A549 (cell line): ENCODE measurements at regions not wholly inside any gene's neighbourhood (a gene's known extent, or its start where the extent isn't known, plus 50 kb on each side); places are given as distances from the start of the nearest gene placed in this dataset.
A peak's percentile ranks its signal among the peaks of the same experiment; 100 is the strongest.

Experiments
- ATAC-seq, 2 experiments: fragments of 200-7000 bp in 1 of 2; fragments of >200 bp in 1 of 2; cut with Nextera tagmentation in 1 of 2; cut with Tn5 transposase in 1 of 2; 3 replicates each; pipeline versions ENCODE4 v1.8.0 to v1.9.1; 2018 to 2020; ENCODE audit warnings: mild to moderate bottlenecking in 1 of 2, moderate library complexity in 1 of 2
- CTCF ChIA-PET: fragments of 300-600 bp; sonication (Branson Sonifier 250); formaldehyde crosslinking; extraction: SDS; loops from one replicate; lab custom pipeline; 2021; ENCODE audit warnings: antibody characterized with exemption, inconsistent platforms; lab: Yijun Ruan, JAX
- POLR2A ChIA-PET: fragments of 350-600 bp; formaldehyde crosslinking; extraction: SDS; loops from one replicate; lab custom pipeline; 2021; ENCODE audit warnings: antibody characterized with exemption, inconsistent platforms; lab: Yijun Ruan, JAX
- DNase-seq, 2 experiments: peaks; one replicate each; pipeline versions ENCODE4 v3.0.0 to v3.0.0-alpha.2; 2011 to 2016; ENCODE audit warnings: low read depth in 1 of 2, low spot score in 1 of 2
- FAIRE-seq: peaks from 2 replicates; lab custom pipeline; 2011; peaks lifted over from hg19 to GRCh38; lab: Jason Lieb, UNC
- H3K27ac ChIP-seq, 2 experiments: fragments of >200 bp; sonication (Bioruptor Twin); formaldehyde crosslinking; 3 replicates each; pipeline ENCODE4 v1.5.1; 2016 to 2017
- H3K4me1 ChIP-seq: fragments of >200 bp; sonication (Bioruptor Twin); formaldehyde crosslinking; 3 replicates; pipeline ENCODE4 v1.6.1; 2016
- H3K4me2 ChIP-seq: fragments of >200 bp; sonication (Bioruptor Twin); formaldehyde crosslinking; 3 replicates; pipeline ENCODE4 v1.6.1; 2016
- H3K4me3 ChIP-seq: fragments of >200 bp; sonication (Bioruptor Twin); formaldehyde crosslinking; 3 replicates; pipeline ENCODE4 v1.5.1; 2016
- H3K9me3 ChIP-seq: fragments of >200 bp; sonication (Bioruptor Twin); formaldehyde crosslinking; 3 replicates; pipeline ENCODE4 v1.6.1; 2016
- CEBPB ChIP-seq, 2 experiments: fragments of >200 bp in 1 of 2; sonication (Bioruptor Twin) in 1 of 2; formaldehyde crosslinking in 1 of 2; IDR thresholded peaks; 2 replicates each; pipeline ENCODE4 v1.6.1; 2012 to 2016
- CHD2 ChIP-seq: fragments of 150-350 bp; IDR thresholded peaks from 2 replicates; pipeline ENCODE4 v1.6.1; 2014; ENCODE audit warnings: low read length; ENCODE audit not compliant: partially characterized antibody
- EHF ChIP-seq: fragments of 250-450 bp; sonication (Bioruptor Pico); IDR thresholded peaks from 2 replicates; pipeline ENCODE4 v1.5.0; 2020; ENCODE audit warnings: mild to moderate bottlenecking
- FOSB ChIP-seq: fragments of 250-450 bp; sonication (Bioruptor Pico); IDR thresholded peaks from 2 replicates; pipeline ENCODE4 v1.5.0; 2020; ENCODE audit warnings: mild to moderate bottlenecking, moderate library complexity
- FOXS1 ChIP-seq: fragments of 250-450 bp; sonication (Bioruptor Pico); IDR thresholded peaks from 2 replicates; pipeline ENCODE4 v1.5.0; 2020; ENCODE audit warnings: mild to moderate bottlenecking, moderate library complexity
- GATA3 ChIP-seq: IDR thresholded peaks from 2 replicates; pipeline ENCODE4 v1.6.1; 2012; ENCODE audit warnings: borderline replicate concordance
- HEYL ChIP-seq: fragments of 250-450 bp; sonication (Bioruptor Pico); IDR thresholded peaks from 2 replicates; pipeline ENCODE4 v1.8.0; 2021; ENCODE audit warnings: mild to moderate bottlenecking, moderate library complexity
- MAZ ChIP-seq: fragments of 150-350 bp; IDR thresholded peaks from 2 replicates; pipeline ENCODE4 v1.6.1; 2014; ENCODE audit warnings: antibody characterized with exemption, low read depth, low read length, borderline replicate concordance
- NFE2L2 ChIP-seq: fragments of 150-350 bp; conservative IDR thresholded peaks from 2 replicates; pipeline ENCODE4 v1.6.1; 2014; ENCODE audit warnings: low read length
- NPAS2 ChIP-seq: fragments of 250-450 bp; sonication (Bioruptor Pico); IDR thresholded peaks from 2 replicates; pipeline ENCODE4 v1.8.0; 2022; ENCODE audit warnings: mild to moderate bottlenecking, moderate library complexity, borderline replicate concordance
- NR3C1 ChIP-seq: fragments of >200 bp; sonication (Bioruptor Twin); formaldehyde crosslinking; IDR thresholded peaks from 3 replicates; pipeline ENCODE4 v1.6.1; 2017
- RAD21 ChIP-seq, 2 experiments: fragments of >200 bp in 1 of 2; sonication (Bioruptor Twin) in 1 of 2; formaldehyde crosslinking in 1 of 2; IDR thresholded peaks in 1 of 2; conservative IDR thresholded peaks in 1 of 2; 2 replicates in 1 of 2; 3 replicates in 1 of 2; pipeline ENCODE4 v1.6.1; 2012 to 2018; ENCODE audit warnings: inconsistent platforms in 1 of 2
- WGBS: methylation state at CpG from one replicate; pipeline ENCODE4 v1.1.6; 2017; ENCODE audit errors: missing lambda C conversion rate; 5-methylcytosine and 5-hydroxymethylcytosine counted together
- TF ChIP-seq, protein P1 (sequence below): fragments of >200 bp; sonication (Bioruptor Twin); formaldehyde crosslinking; IDR thresholded peaks from 3 replicates; pipeline ENCODE4 v1.5.1; 2016
- TF ChIP-seq, protein P2 (sequence below): fragments of >200 bp; sonication (Bioruptor Twin); formaldehyde crosslinking; IDR thresholded peaks from 2 replicates; pipeline ENCODE4 v1.6.1; 2016
- TF ChIP-seq, protein P3 (sequence below): IDR thresholded peaks from 2 replicates; pipeline ENCODE4 v1.6.1; 2012
- TF ChIP-seq, protein P4 (sequence below): fragments of 200-600 bp; sonication (generic); IDR thresholded peaks from 2 replicates; pipeline ENCODE4 v1.6.1; 2016; ENCODE audit warnings: antibody characterized with exemption, mild to moderate bottlenecking, moderate library complexity
- TF ChIP-seq, protein P5 (sequence below): fragments of 450-650 bp; IDR thresholded peaks from 2 replicates; pipeline ENCODE4 v1.6.1; 2014; ENCODE audit warnings: antibody characterized with exemption

DNA sequence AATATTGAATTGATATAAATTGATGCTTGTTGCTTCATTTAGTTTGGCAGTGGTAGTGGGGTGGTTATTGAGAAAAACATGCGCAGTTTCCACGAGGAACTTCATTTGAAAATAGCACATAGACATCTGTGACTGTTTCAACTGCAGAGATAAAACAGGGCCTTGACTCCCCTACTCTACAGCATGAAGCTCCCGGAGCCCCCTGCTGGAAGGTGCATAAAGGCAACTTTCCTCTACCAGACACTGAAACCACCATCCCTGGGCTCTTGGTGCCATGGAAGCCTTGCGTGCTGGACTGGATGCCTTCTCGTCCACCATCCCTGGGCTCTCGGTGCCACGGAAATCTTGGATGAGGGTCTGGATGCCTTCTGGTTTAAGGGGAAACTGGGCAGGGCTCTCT is 195.9 kb downstream of the CSNK2A3 start:
- CTCF ChIA-PET: interaction anchor here (0.7 to 1.7 kb wide), 6 partner anchors 9 to 630 kb away, joined by 4 to 6 read pairs (median 5); no protein-coding TSS in a partner anchor

DNA sequence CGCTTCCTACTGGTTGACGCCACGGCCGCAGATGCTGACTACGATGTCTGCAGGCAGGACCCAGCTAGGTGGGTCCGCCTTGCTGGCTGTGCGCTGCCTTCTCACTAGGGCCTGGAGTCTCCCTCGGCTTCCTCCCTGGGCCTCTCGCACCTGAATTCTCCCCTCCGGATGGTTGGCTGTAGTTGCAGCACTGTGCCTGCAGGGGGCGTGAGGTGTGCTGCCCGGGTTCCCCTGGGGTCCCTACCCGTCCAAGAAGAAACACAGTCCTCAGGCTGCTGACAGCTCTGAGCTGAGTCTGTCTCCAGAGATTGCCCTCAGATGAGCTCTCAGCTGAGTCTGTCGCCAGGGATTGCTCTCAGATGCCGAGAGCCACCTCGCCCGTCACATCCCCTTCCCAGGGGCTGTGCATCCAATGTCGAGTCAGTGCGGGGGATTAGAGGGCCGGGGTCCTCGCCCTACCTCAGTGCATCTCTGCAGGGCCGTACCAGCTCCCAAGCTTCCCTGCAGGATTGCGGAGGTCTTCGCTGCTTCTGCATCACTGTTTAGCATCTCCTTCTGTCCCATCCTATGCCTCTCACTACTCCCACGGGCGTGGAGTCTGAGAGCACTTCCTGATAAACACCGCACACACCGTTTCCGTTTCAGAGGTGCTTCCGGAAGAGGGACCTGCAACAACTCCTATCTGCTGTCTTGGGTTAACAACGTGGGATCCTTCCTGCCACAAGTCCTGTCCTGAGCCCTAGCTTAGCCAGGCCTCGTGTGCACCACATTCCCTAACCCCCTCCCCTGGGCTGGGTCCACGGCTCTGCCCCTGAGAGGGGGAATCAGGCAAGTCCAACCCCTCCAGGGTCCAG is 196.9 kb downstream of the CSNK2A3 start:
- TF ChIP-seq NPAS2 (CRISPR knock-in tag) (no peak), RAD21 (conservative IDR thresholded peaks at IDR 0.05 in 1 of 2, IDR thresholded peaks at IDR 0.05 in 1 of 2) (0 out of 5 replicates have a peak, but pooled peaks of 1 of the 2 experiments have one; percentile 13)
- WGBS: 51% methylated on average over 27 of the region's 33 CpGs
- H3K27ac ChIP-seq: no peak overlapping the region
- no peak overlapping the region for H3K4me3 ChIP-seq
- no peak overlapping the region for H3K4me2 ChIP-seq
- ChIA-PET POLR2A (no interaction called here), CTCF (interaction anchor here (0.6 to 1.7 kb wide), 6 partner anchors 10 to 385 kb away, joined by 3 to 5 read pairs (median 4); no protein-coding TSS in a partner anchor)
- ATAC-seq: peak; percentile 28 to 82; a peak in 3 of 6 replicates
- no peak for FAIRE-seq
- no peaks in the 10 kb centered on the region for H3K4me1 ChIP-seq
- H3K9me3 ChIP-seq: no peaks in the 10 kb centered on the region
- peak; percentile 9 to 32 for DNase-seq

More for the DNA sequence above, 195.9 kb downstream of the CSNK2A3 start:
- POLR2A ChIA-PET: no interaction called here
- no peak for FAIRE-seq
- Histone ChIP-seq H3K9me3 (no peaks in the 10 kb centered on the region), H3K4me1 (no peaks in the 10 kb centered on the region), H3K4me3 (no peak overlapping the region), H3K4me2 (no peak overlapping the region), H3K27ac (no peak overlapping the region)
- 49% methylated on average over 7 of the region's 7 CpGs for WGBS
- DNase-seq: peak; percentile 37 to 41
- ATAC-seq: peak; percentile 64 to 88; a peak in 3 of 6 replicates
- TF ChIP-seq, protein P1, sequence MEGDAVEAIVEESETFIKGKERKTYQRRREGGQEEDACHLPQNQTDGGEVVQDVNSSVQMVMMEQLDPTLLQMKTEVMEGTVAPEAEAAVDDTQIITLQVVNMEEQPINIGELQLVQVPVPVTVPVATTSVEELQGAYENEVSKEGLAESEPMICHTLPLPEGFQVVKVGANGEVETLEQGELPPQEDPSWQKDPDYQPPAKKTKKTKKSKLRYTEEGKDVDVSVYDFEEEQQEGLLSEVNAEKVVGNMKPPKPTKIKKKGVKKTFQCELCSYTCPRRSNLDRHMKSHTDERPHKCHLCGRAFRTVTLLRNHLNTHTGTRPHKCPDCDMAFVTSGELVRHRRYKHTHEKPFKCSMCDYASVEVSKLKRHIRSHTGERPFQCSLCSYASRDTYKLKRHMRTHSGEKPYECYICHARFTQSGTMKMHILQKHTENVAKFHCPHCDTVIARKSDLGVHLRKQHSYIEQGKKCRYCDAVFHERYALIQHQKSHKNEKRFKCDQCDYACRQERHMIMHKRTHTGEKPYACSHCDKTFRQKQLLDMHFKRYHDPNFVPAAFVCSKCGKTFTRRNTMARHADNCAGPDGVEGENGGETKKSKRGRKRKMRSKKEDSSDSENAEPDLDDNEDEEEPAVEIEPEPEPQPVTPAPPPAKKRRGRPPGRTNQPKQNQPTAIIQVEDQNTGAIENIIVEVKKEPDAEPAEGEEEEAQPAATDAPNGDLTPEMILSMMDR: 0 out of 3 replicates have a peak, but pooled peaks have one; percentile 7
- TF ChIP-seq CEBPB (IDR thresholded peaks at IDR 0.05) (no peak), RAD21 (conservative IDR thresholded peaks at IDR 0.05 in 1 of 2, IDR thresholded peaks at IDR 0.05 in 1 of 2) (peak in 1 of 2 experiments; percentile 21; a peak in 1 of 5 replicates), NFE2L2 (no peak), GATA3 (no peak), EHF (CRISPR knock-in tag) (no peak), FOSB (no peak), FOXS1 (no peak), MAZ (no peak), CHD2 (no peak), NR3C1 (no peak), HEYL (CRISPR knock-in tag) (no peak)
- TF ChIP-seq, protein P2, sequence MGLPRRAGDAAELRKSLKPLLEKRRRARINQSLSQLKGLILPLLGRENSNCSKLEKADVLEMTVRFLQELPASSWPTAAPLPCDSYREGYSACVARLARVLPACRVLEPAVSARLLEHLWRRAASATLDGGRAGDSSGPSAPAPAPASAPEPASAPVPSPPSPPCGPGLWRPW: no peak
- TF ChIP-seq, protein P3, sequence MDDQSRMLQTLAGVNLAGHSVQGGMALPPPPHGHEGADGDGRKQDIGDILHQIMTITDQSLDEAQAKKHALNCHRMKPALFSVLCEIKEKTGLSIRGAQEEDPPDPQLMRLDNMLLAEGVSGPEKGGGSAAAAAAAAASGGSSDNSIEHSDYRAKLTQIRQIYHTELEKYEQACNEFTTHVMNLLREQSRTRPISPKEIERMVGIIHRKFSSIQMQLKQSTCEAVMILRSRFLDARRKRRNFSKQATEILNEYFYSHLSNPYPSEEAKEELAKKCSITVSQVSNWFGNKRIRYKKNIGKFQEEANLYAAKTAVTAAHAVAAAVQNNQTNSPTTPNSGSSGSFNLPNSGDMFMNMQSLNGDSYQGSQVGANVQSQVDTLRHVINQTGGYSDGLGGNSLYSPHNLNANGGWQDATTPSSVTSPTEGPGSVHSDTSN: no peak
- TF ChIP-seq, protein P4, sequence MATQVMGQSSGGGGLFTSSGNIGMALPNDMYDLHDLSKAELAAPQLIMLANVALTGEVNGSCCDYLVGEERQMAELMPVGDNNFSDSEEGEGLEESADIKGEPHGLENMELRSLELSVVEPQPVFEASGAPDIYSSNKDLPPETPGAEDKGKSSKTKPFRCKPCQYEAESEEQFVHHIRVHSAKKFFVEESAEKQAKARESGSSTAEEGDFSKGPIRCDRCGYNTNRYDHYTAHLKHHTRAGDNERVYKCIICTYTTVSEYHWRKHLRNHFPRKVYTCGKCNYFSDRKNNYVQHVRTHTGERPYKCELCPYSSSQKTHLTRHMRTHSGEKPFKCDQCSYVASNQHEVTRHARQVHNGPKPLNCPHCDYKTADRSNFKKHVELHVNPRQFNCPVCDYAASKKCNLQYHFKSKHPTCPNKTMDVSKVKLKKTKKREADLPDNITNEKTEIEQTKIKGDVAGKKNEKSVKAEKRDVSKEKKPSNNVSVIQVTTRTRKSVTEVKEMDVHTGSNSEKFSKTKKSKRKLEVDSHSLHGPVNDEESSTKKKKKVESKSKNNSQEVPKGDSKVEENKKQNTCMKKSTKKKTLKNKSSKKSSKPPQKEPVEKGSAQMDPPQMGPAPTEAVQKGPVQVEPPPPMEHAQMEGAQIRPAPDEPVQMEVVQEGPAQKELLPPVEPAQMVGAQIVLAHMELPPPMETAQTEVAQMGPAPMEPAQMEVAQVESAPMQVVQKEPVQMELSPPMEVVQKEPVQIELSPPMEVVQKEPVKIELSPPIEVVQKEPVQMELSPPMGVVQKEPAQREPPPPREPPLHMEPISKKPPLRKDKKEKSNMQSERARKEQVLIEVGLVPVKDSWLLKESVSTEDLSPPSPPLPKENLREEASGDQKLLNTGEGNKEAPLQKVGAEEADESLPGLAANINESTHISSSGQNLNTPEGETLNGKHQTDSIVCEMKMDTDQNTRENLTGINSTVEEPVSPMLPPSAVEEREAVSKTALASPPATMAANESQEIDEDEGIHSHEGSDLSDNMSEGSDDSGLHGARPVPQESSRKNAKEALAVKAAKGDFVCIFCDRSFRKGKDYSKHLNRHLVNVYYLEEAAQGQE: no peak
- TF ChIP-seq, protein P5, sequence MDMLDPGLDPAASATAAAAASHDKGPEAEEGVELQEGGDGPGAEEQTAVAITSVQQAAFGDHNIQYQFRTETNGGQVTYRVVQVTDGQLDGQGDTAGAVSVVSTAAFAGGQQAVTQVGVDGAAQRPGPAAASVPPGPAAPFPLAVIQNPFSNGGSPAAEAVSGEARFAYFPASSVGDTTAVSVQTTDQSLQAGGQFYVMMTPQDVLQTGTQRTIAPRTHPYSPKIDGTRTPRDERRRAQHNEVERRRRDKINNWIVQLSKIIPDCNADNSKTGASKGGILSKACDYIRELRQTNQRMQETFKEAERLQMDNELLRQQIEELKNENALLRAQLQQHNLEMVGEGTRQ: no peak
- TF ChIP-seq, all 56 proteins: peak for 2
